COLO829 (cell line): ENCODE measurements at regions not wholly inside any gene's neighbourhood (a gene's known extent, or its start where the extent isn't known, plus 50 kb on each side); places are given as distances from the start of the nearest gene placed in this dataset.

Experiments
- DNase-seq: peaks from one replicate; pipeline ENCODE4 v3.0.0; 2012; ENCODE audit warnings: low spot score

- DNase-seq: no peak
Observed at GRCh38 chr14:61847861-61848260, 85.6 kb downstream of the SNAPC1 start.

- DNase-seq: no peak
Observed at GRCh38 chr14:61854898-61855297, 92.7 kb downstream of the SNAPC1 start.

DNA sequence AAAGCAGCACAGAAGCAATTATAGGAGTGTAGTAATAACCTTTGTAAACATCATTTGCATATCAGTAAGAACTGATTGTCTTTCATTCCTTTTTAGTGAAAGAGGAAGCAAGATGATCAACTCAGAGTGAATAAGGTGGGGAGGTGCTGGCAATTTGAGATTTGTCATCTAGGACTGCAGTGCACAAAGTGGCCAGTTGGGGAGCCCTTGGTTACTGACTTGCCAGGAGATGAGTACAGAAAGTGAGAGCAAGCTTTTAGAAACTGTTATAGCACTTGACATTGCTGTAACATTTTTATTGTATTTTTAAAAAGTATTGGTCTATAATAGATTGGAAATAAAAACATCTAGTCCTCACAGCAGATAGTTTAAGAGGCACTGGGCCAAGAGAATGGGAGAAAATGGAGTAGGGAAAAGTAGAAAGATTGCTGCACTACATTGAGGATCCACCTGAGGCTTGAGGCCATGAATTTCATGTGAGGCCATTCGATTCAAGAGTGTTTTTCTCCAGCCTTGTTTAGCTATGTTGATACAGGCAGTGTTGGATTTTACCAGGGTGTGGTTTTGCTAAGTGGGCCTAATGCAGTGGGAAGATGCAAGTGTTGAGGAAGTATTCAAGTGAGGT is 98.2 kb downstream of the SNAPC1 start:
- peak; percentile 51 for DNase-seq

DNA sequence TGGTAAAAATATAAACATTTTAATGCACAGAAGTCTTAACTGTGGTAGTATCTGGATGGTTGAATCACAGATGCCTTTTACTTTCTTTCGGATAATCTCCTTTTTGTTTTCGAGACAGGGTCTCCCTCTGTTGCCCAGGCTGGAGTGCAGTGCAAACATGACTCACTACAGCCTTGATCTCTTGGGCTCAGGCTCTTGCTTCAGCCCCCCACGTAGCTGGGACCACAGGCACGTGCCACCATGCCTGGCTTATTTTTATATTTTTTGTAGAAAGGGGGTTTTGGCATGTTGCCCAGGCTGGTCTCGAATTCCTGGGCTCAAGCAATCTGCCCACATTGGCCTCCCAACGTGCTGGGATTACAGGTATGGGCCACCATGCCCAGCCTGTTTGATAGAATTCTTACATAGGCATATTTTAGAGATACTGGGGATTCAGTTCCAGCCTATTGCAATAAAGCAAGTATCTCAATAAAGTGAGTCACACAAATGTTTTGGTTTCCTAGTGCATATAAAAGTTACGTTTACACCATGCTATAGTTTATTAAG is 99.2 kb downstream of the SNAPC1 start:
- no peak for DNase-seq

DNA sequence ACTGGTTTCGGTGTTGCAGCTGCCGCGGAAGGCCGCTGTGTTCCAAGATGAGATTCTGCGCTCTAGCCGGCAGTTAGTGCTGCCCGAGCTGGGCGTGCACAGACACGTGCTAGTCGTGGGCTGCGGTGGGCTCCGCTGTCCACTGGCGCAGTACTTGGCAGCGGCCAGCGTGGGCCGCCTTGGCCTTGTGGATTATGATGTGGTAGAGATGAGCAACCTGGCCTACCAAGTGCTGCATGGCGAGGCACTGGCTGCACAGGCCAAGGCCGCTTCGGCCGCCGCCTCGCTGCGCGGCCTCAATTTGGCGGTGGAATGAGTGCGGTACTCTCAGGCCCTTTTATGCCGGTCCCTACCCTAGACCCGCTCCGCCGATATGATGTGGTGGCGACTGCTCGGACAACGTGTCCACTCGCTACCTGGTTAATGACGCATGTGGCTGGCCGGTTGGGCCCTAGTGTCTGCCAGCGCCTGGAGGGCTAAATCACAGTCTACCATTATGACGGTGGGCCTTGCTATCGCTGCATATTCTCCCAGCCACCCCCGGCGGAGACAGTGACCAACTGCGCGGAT is 102.2 kb downstream of the SNAPC1 start:
- no peak for DNase-seq

DNA sequence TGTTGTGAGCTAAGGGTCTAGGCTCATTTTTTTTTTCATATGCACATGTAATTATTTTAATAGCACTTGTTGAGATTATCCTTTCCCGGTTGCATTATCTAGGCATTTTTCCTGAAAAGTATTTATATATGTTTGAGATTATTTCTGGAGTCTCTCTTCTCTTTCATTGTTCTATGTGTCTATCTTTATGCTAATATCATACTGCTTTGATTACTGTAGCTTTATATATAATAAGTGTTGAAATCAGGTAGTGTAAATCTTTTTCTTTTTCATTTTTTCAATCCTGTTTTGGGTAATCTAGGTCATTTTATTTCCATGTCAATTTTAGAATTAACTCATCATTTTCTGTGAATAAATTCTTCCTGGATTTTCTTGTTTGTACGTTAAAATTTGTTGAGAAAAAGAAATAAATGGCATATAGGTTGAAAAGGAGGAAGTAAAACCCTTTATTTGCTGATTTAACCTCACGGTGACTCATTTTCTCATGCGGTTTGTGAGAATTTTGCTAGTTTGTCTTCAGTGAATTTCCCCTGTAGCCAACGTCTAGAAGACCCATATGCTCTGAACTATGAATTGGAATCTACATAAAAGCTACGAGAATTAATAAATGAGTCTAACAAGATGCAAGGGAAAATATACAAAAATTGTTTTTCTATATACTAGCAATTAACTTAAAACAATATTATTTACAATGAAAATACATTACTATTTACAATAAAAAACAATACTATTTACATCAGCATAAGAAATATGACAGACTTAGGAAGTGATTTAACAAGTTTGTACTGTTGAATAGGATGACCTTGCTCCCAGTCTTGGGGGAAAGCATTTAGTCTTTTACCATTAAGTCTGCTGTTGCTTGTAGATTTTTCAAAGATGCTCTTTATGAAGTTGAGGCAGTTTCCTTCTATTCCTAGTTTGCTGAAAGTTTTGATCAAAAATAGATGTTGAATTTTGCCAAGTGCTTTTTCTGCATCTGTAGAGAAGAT is 105.0 kb downstream of the SNAPC1 start:
- no peak for DNase-seq

GRCh38 chr14:61868846-61869245 is 106.6 kb downstream of the SNAPC1 start:
- no peak for DNase-seq

DNA sequence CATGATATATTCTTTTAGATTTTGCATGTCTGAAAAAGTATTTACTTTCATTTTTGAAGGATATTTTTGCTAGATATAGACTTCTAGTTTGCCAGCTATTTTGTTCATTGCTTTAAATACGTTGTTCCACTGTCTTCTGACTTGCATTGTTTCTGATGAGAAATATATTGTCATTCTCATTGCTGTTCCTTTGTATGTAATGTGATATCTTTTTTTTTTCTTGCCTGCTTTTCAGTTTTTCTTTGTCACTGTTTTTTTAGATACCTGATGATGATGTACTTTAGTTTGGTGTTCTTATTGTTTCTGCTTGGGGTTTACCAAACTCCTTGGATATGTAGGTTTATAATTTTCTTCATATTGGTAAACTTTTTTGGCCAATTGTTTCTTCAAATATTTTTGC is 107.9 kb downstream of the SNAPC1 start:
- no peak for DNase-seq

DNA sequence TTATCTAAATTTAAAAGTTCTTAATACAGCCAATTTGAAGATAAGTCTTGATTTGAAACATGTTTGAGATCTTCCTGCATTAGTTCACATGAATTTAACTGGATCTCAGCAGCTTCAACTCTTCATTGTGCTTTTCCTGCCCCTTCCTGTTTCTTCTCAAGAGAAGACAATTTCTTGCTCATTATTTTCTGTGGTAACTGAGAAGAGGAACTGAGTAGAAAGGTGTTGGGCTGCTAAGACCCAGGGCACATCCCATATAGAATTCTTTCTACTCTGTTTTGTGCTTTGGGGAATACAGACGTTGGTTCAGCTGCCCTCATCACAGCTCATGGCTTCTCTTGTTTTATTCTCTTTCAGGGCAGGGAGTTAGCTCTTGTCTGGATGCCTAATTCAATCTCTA is 110.2 kb downstream of the SNAPC1 start:
- DNase-seq: no peak

DNA sequence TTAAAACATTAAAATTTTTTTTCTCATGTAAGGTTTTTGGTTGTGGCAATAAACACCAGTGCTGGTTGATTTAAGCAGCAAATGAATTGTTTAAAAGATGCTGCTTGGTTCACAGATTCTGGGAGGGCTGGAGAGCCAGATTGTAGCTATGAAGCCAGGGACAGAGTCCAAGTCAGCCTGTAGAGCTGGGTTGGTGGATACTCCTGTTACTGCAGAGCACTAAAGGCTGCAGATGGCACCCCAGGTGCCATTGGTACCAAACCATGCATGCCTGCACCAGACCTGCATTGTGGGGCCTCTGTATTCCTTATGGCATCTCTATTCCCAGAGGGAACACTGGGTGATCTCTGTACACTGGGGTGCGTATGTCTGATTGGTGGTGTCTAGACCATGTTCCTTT is 113.3 kb downstream of the SNAPC1 start:
- DNase-seq: no peak

DNA sequence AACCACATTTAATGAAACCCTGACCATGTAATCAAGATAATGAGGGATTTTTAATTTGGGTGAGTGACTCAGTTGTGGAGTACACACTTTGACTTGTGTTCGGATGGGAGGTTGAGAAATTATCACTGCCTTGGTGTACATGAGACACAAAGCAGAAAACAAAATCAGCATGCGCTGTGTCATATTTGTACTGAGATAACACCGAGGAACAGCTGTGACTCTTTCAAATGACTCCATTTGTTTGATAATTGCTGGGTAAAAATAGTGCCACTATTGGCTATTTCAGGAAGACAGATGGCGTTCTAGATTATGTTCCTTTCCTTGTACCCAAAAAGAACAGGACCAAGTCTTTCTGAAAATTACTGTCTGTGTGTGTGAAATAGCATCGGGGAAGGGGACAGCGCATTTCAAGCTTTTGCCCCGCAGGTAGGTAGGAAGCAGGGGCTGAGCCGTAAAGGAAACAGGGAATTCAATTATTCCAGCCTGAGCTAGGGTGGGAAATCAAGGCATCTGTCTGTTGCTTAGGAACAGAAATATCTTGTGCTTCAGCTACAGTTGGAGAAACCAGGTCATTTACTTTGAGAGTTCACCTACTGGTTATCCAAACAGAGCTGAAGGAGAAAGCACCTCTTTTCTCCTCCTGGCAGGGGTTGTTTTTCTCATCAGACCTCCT is 114.3 kb downstream of the SNAPC1 start:
- DNase-seq: no peak

DNA sequence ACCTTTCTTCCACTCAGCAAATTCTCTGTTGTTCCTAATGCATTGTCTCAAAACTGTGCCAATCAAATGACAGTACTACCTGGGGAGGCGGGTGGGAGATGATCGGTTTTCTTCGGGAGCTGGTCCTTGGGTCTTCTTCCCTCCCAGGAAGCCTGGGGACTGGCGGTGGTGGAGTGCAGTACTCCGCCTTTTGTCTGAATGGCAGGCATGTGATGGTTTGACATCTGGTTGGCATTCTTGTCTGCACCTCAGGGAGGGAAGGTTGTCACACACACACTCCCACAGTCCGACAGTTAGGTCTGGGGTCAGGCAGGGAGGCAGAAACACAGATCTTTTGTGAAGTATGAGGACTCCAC is 114.8 kb downstream of the SNAPC1 start:
- no peak for DNase-seq

DNA sequence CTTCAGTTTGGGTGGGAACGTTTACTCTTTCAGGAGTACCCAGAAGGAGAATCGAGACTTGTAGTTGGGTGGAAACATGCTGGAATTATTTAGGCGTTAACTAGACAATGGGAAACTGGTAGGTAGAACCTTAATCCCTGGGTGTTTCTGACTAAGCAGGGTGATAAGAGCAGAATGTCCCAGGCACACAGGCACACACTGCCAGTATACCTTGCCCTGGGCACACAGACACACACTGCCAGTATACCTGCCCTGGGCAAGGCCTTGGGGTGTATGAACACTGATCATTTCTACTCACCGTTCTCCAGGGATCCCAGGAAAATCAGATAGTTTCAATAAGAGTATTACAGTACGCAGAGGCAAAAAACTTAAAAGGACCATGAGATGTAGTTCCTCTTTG is 115.5 kb downstream of the SNAPC1 start:
- no peak for DNase-seq

GRCh38 chr14:61878931-61879330 is 116.7 kb downstream of the SNAPC1 start:
- no peak for DNase-seq

DNA sequence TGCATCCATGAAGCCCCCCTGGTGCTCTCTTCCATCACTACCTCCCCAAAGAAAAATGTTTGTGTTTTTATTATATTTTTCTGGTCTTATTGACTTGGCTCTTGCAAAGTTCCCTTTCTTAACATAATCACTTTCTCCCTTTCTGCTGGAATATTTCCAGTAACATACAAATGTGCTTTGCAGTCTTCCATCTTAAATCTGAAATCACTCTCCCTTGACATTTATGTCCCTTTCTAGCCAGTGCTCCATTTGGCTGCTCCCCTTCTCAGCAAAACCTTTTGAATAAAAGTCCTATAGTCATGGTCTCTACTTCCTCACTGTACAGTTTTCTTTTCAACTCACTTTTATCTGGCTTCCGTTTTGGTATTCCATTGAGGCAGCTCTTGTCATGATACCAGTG is 118.8 kb downstream of the SNAPC1 start:
- no peak for DNase-seq

DNA sequence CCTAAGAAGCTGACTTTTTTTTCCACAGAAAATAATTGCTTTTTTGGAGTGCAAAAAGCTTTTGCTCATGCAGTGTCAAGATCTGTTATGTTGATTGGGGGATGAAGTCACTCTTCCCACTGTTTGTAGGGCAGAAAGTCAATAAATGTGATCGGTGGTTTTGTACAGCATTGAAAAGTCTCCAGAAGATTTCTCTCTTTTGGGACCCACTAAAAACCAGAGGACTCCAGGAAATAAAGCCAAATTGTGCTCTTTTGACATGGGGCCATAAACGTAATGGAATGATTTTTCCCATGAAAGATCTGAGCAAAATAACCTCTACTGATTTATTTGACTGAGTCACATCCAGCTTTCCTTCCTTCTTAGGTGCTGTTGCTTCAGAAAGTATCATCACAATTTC is 122.5 kb downstream of the SNAPC1 start:
- DNase-seq: no peak

DNA sequence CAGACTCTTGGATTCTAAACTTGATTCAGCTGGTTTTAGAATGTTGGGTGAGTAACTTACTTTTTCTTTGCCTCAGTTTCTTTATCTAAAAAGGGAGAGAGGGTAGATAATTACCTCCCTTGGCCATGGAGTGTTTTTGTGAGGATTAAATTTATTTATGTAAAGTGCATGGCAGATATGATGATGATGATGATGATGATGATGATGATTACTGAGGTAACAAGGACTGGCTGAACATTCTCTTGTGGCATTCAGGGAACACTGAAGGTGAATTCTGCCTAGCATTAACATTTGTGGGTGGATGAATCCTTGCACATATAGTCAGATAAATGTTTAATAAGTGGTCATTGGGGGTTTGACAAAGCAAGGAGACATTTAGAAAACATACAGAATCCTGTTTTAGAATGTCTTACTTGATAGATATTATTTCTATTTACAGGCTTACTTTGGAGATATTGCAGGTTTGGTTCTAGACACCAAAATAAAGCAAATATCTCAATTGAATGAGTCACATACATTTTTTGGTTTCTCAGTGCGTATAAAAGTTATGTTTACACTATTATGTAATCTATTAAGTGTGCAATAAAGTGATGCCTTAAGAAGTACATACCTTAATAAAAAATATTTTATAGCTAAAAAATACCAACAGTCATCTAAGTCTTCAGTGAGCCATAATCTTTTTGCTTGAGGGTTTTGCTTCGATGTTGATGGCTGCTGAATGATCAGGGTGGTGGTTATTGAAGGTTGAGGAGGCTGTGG is 123.2 kb downstream of the SNAPC1 start:
- no peak for DNase-seq

DNA sequence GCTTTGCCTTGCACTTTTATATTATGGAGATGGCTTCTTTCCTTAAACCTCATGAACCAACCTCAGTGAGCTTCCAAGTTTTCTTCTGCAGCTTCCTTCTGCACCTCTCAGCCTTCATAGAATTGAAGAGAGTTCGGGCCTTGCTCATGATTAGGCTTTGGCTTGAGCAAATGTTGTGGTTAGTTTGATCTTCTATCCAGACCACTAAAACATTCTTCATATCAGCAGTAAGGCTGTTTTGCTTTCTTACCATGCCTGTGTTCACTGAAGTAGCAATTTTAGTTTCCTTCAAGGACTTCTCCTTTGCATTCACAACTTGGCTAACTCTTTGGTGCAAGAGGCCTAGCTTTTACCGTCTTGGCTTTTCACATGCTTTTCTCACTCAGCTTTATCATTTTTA is 125.4 kb downstream of the SNAPC1 start:
- DNase-seq: no peak

GRCh38 chr14:61889914-61890351 is 127.7 kb downstream of the SNAPC1 start:
- DNase-seq: no peak

DNA sequence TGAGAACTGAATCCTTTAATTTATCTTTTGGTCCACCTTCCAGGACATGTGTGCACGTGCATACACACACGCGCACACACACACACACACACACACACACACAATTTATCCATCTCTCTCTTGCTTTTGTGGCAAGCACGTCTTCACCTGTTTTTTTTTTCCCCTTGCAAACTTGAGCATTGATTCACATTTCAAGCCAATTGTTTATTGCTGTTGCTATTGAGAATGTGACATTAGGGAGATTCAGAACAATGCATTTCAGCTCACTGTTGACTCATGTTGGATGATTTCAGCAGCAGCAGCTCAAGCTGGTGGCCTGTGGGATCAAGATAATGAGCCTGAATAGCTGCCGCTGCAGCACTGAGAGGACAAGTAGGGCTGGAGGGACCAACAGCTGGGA is 128.9 kb downstream of the SNAPC1 start:
- DNase-seq: no peak

GRCh38 chr14:61891810-61892209 is 129.6 kb downstream of the SNAPC1 start:
- no peak for DNase-seq
